GM13977 (cell line): ENCODE measurements at regions not wholly inside any gene's neighbourhood (a gene's known extent, or its start where the extent isn't known, plus 50 kb on each side); places are given as distances from the start of the nearest gene placed in this dataset.

Experiments
- DNase-seq: peaks from one replicate; pipeline ENCODE4 v3.0.0; 2012; ENCODE audit warnings: low spot score
- CTCF ChIP-seq: IDR thresholded peaks from 2 replicates; pipeline ENCODE4 v1.5.1; 2012; ENCODE audit warnings: mild to moderate bottlenecking, control low read depth; ENCODE audit not compliant: insufficient read depth; ENCODE audit errors: extremely low read depth, missing control alignments
- in situ Hi-C: fragments of 300-500 bp; cut with MboI; formaldehyde crosslinking; loops from one replicate; pipeline ENCODE4 v1.12.0; 2022; ENCODE audit warnings: low sequenced_read_pairs, low pct_unique_long_range_greater_than_20kb, mixed read lengths, inconsistent platforms; ENCODE audit not compliant: unreplicated experiment

DNA sequence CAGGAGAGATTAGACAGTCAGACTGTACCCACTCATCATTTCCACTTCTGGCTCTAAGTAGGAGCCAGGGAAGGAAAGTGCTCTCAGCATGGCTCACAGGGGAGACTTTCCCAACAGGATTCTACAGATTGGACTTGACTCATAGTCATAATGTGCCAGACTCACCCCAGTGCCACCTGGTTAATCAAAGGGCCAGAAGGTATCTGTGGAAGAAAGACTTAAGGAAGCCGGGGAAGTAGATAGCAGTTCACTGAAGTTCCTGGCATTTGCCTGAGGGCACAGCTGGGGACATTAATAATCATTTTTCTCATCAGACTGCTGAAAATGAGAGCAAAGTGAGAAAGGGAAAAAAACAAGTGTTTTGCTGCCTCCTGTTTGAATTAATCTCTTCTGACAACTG is 717.5 kb downstream of the TUSC7 start:
- TF ChIP-seq CTCF = no peak
- in situ Hi-C loops = no loop called here
- DNase-seq = no peak

DNA sequence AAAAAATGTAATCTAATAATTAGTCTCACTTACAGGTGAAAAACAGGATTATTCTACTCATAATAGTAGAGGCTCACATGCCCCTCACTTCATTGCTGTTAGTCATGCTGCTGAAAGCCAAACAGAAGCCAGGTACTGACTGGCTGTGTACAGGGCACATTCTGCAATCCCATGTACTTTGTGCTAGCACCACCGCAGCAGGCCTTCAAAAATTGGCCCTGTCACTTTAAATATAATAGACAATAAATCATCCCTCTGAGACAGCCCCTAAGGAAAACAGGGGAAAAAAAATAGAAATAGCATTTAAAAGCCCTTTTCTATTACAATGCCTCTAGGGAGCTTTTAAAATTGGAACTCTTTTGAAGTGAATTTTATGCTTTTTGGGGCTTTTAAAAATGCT is 723.8 kb downstream of the TUSC7 start:
- no peak for TF ChIP-seq CTCF
- in situ Hi-C loops = no loop called here
- DNase-seq = no peak

- in situ Hi-C loops = no loop called here
- no peak for TF ChIP-seq CTCF
- no peak for DNase-seq
Measured at GRCh38 chr3:117434661-117435412, 725.3 kb downstream of the TUSC7 start.

GRCh38 chr3:117435506-117435905 is 725.9 kb downstream of the TUSC7 start:
- no peak for TF ChIP-seq CTCF
- in situ Hi-C loops = no loop called here
- DNase-seq = no peak

- no peak for TF ChIP-seq CTCF
- in situ Hi-C loops = no loop called here
- no peak for DNase-seq
Measured at GRCh38 chr3:117439812-117440211, 730.2 kb downstream of the TUSC7 start.

DNA sequence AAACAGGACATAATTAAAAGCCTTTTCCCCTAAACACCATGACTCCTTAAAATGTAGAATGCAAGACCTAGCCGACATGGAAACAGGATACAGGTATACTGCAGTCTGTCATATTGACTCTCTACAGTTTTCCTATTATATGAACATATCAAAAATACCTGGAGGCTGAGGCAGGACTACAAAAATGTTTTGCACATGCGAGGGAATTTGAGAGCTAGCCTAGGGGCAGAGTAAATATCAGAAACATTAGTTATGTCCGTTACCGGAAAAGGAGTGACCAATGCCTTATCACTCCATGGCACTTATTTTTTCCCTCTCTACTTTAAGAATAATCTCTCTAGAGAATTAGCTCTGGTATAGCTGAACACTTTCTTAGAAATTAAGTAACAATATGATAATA is 732.3 kb downstream of the TUSC7 start:
- no peak for DNase-seq
- in situ Hi-C loops = no loop called here
- no peak for TF ChIP-seq CTCF
